ENCODE measurements at regions not wholly inside any gene's neighbourhood (a gene's known extent, or its start where the extent isn't known, plus 50 kb on each side); places are given as distances from the start of the nearest gene placed in this dataset.
"Not testable (repeated sequence)": the region's sequence is repeated elsewhere in the genome, so short reads cannot be mapped to it uniquely, and the experiment has no call there.

- DNase-seq (ENCODE audit: insufficient read length, low spot score) (no peak), FAIRE-seq (no peak)
- no peak for TF ChIP-seq CTCF (IDR thresholded peaks at IDR 0.05; ENCODE audit: insufficient read depth, missing control alignments)
Measured at GRCh38 chrX:144006811-144007210, 122.9 kb downstream of the UBE2NL start.

DNA sequence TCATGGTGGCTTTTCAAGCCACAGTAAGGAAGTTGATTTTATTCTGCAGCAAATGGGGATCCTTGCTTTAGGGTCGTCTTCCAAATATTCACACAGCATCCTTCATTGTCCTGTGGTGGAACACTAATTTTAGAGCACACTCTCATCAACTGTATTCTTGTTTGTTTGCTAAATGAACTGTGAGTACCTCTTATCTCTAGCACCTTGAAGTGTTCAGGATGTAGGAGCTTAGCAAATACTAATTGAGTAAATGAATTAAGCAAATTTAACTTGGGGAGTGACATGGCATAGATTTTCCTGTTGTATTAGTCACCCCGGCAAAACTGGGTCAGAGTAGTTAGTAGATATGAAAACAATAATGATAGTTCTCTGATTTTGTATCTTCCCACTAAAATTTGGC, 156.9 kb downstream of the UBE2NL start:
- no peak for TF ChIP-seq CTCF (IDR thresholded peaks at IDR 0.05; ENCODE audit: insufficient read depth, missing control alignments)
- no peak for DNase-seq (ENCODE audit: insufficient read length, low spot score)
- FAIRE-seq, result no peak

- no peak for TF ChIP-seq CTCF (IDR thresholded peaks at IDR 0.05; ENCODE audit: insufficient read depth, missing control alignments)
- FAIRE-seq, result no peak
- no peak for DNase-seq (ENCODE audit: insufficient read length, low spot score)
Measured at GRCh38 chrX:144042271-144042670, 158.4 kb downstream of the UBE2NL start.

DNA sequence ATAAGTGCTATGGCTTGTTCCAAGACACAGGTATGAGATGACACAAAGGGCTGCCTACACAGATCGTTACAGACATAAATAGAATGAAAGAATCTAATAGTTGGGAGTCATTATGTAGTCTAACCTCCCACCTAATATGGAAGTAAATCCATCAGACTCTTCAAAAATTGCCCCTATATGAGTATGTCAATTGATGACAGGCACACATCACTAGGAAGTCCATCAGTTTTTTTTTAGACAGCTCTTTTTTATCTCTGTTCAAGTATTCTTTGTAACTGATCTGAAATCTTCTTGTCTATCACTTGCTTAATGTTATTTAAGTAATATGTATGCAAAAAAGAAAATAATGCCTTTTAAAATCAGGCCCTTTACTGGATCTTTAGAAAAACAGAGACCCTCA, 191.6 kb downstream of the UBE2NL start:
- no peak for DNase-seq (ENCODE audit: insufficient read length, low spot score)
- FAIRE-seq, result no peak
- no peak for TF ChIP-seq CTCF (IDR thresholded peaks at IDR 0.05; ENCODE audit: insufficient read depth, missing control alignments)

- not testable (repeated sequence) for DNase-seq (ENCODE audit: insufficient read length, low spot score); FAIRE-seq
Measured at GRCh38 chrX:144082237-144082636, 198.4 kb downstream of the UBE2NL start.

DNA sequence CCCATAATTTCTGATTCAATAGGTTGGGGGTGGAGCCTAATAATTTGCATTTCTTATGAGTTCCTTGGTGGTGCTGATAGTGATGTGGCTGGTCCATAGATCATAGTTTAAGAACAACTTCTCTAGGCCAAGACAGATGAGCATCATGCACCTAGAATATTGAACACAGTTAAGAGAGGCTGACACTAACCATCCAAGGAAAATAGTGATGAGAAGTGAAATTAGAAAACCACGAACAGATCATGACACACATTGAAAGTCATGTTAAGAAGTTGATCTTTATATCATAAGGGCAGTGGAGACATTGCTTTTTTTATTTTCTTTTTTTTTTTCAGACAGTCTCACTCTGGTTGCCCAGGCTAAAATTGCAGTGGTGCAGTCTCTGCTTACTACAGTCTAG, 205.8 kb downstream of the UBE2NL start:
- not testable (repeated sequence) for FAIRE-seq; DNase-seq (ENCODE audit: insufficient read length, low spot score)

DNA sequence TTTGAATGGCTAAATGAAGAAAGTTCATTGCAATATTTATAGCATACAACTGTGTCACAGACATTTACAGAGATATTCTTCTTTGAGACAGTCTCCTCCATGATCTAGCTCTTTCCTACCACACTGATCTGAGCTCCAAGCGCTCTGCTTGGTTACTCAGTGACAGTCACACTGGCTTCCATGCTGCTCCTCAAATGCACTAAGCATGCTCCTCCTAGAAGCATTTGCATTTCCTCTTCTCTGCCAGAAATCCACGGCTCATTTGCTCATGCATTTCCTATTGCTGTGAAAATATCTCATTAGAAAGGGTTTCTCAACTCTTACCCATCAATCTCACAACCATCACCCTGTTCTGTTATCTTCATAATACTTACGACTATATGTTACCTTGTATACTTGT, 208.2 kb downstream of the UBE2NL start:
- DNase-seq (ENCODE audit: insufficient read length, low spot score); FAIRE-seq: not testable (repeated sequence)

- not testable (repeated sequence) for DNase-seq (ENCODE audit: insufficient read length, low spot score); FAIRE-seq
Measured at GRCh38 chrX:144119490-144119889, 235.6 kb downstream of the UBE2NL start.

GRCh38 chrX:144121566-144121965, 237.7 kb downstream of the UBE2NL start:
- not testable (repeated sequence) for DNase-seq (ENCODE audit: insufficient read length, low spot score); FAIRE-seq

DNA sequence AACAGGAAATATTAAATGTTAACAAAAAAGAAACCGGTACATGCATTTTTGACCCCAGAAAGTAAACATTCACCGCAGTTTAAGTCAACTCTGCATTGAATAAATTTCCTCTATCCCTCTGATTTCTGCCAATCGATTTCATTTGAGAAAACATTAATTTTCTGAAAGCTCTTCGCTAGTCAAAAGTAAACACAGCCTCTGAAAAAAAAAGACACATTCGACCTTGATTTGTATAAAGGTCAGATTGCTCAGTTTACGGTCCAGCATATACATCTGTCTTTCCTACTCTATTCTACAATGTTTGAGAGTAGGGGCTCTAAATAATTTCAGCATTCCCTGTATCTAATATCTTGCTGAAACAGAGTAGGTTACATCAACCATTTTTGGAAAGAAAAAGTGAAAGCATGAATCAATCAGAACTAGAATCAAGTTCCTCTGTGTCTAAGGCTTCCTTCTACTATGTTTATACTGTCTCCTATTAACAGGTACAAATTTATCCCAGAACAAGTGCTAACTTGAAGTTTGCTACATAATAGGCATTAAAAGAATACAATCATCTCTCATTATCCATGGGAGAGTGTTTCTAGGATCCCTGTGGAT, 243.8 kb downstream of the UBE2NL start:
- DNase-seq (ENCODE audit: insufficient read length, low spot score), result not testable (repeated sequence)
- FAIRE-seq, result peak; percentile 95

DNA sequence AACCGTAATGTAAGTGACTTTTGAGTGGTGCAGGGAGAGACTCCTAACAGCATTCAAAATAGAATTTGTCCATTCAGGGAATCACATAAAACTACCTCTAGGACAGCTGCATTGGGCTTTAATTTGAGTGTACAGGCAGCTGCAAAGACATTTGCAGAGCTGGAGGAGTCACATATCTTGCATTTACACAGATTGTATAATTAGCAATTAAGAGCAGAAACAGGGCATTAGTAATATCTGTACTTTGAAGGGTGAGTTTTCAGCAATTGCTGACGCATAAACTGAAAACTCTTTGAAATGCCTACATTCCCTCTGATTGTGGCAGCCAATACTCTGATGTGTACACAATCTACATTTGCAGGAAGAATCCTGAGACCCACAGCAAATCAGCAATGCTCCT, 245.6 kb downstream of the UBE2NL start:
- DNase-seq (ENCODE audit: insufficient read length, low spot score); FAIRE-seq: not testable (repeated sequence)

GRCh38 chrX:144130507-144130906, 246.6 kb downstream of the UBE2NL start:
- FAIRE-seq; DNase-seq (ENCODE audit: insufficient read length, low spot score): not testable (repeated sequence)

GRCh38 chrX:144131080-144131479, 247.2 kb downstream of the UBE2NL start:
- not testable (repeated sequence) for DNase-seq (ENCODE audit: insufficient read length, low spot score); FAIRE-seq

DNA sequence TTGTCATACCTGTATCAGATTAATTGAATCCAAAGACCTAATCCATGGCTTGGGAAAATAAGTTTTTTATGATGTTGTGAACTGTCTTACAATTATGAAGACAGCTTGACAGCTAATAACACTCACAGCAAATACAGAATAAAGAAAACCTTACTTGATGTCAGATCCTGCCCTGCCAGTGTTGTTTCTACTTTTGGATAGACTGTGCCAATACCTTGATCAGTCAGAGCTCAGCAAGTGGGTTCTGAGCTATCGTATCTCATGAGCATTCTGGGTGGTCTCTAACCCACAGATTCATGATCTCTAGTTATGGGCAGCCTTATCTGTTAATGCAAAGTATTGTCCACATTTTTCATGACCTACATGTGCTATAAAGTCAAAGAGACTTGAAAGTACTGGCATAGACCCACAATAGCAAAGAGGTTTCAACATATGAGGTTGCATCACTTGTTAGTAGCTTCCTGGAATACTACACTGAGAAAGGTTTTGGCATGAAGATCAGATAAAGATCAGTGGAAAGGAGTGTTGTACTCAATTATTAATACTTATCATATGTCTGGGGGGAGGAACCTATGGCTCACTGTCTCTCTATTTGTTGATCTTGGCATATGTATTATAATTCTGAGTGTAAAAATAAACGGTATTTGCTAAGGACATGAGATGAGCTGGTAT, 250.7 kb downstream of the UBE2NL start:
- DNase-seq (ENCODE audit: insufficient read length, low spot score); FAIRE-seq: not testable (repeated sequence)

DNA sequence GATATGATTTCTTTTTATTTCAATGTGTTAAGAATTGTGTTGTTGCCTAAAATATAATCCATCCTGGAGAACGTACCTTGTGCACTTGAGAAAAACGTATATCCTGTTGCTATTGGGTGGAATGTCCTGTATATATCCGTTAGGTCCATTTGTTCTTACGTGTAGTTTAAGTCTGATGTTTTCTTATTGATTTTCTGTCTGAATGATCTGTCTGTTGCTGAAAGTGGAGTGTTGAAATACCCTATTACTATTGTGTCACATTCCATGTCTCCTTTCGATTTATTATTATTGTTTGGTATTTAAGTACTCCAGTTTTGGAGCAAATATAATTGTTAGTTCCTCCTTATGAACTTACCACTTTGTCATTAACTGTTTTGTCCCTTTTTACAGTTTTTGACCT, 270.6 kb downstream of the UBE2NL start:
- DNase-seq (ENCODE audit: insufficient read length, low spot score); FAIRE-seq: not testable (repeated sequence)

Measured in D721Med (cell line).